ENCODE measurements at regions not wholly inside any gene's neighbourhood (a gene's known extent, or its start where the extent isn't known, plus 50 kb on each side); places are given as distances from the start of the nearest gene placed in this dataset.

GRCh38 chr15:100720406-100720967 lies 118.1 kb downstream of the ASB7 start:
- no peak for DNase-seq (ENCODE audit: low read depth)

GRCh38 chr15:100721758-100722550 lies 119.6 kb downstream of the ASB7 start:
- DNase-seq (ENCODE audit: low read depth), result peak; percentile 100

GRCh38 chr15:100722551-100723314 lies 120.3 kb downstream of the ASB7 start:
- no peak for DNase-seq (ENCODE audit: low read depth)

- DNase-seq (ENCODE audit: low read depth), result peak; percentile 53
Measured at GRCh38 chr15:100723315-100723801, 121.0 kb downstream of the ASB7 start.

GRCh38 chr15:100725121-100726069 lies 123.0 kb downstream of the ASB7 start:
- peak; percentile 90 for DNase-seq (ENCODE audit: low read depth)

GRCh38 chr15:100726070-100726420 lies 123.7 kb downstream of the ASB7 start:
- DNase-seq (ENCODE audit: low read depth), result no peak

- peak; percentile 70 for DNase-seq (ENCODE audit: low read depth)
Measured at GRCh38 chr15:100726421-100727190, 124.2 kb downstream of the ASB7 start.

- peak; percentile 98 for DNase-seq (ENCODE audit: low read depth)
Measured at GRCh38 chr15:100727291-100727851, 125.0 kb downstream of the ASB7 start.

- DNase-seq (ENCODE audit: low read depth), result no peak
Measured at GRCh38 chr15:100728371-100729201, 126.2 kb downstream of the ASB7 start.

GRCh38 chr15:100729461-100729860 lies 127.1 kb downstream of the ASB7 start:
- no peak for DNase-seq (ENCODE audit: low read depth)

GRCh38 chr15:100730129-100730528 lies 127.7 kb downstream of the ASB7 start:
- no peak for DNase-seq (ENCODE audit: low read depth)

GRCh38 chr15:100730655-100731266 lies 128.4 kb downstream of the ASB7 start:
- no peak for DNase-seq (ENCODE audit: low read depth)

GRCh38 chr15:100731267-100732152 lies 129.1 kb downstream of the ASB7 start:
- peak; percentile 39 for DNase-seq (ENCODE audit: low read depth)

- DNase-seq (ENCODE audit: low read depth), result no peak
Measured at GRCh38 chr15:100732211-100733055, 130.0 kb downstream of the ASB7 start.

- DNase-seq (ENCODE audit: low read depth), result peak; percentile 49
Measured at GRCh38 chr15:100733101-100733842, 130.9 kb downstream of the ASB7 start.

GRCh38 chr15:100733843-100734185 lies 131.4 kb downstream of the ASB7 start:
- DNase-seq (ENCODE audit: low read depth), result peak; percentile 78

- no peak for DNase-seq (ENCODE audit: low read depth)
Measured at GRCh38 chr15:100734586-100734985, 132.2 kb downstream of the ASB7 start.
